NB4 (cell line): ENCODE measurements at regions not wholly inside any gene's neighbourhood (a gene's known extent, or its start where the extent isn't known, plus 50 kb on each side); places are given as distances from the start of the nearest gene placed in this dataset.

Source experiments
- CTCF ChIP-seq: IDR thresholded peaks from one replicate; pipeline ENCODE4 v1.5.1; 2012; ENCODE audit warnings: low read depth, low read length
- MAX ChIP-seq: IDR thresholded peaks from 2 replicates; pipeline ENCODE4 v1.6.1; 2011; ENCODE audit warnings: low read depth, low read length
- POLR2A ChIP-seq: IDR thresholded peaks from 2 replicates; pipeline ENCODE4 v1.6.1; 2011; ENCODE audit warnings: mild to moderate bottlenecking; ENCODE audit not compliant: insufficient read length; ENCODE audit errors: extremely low read depth

GRCh38 chr7:119167431-119167830 is 942.9 kb downstream of the ANKRD7 start:
- TF ChIP-seq CTCF: no peak
- TF ChIP-seq POLR2A: no peak
- no peak for TF ChIP-seq MAX
